ENCODE measurements at regions not wholly inside any gene's neighbourhood (a gene's known extent, or its start where the extent isn't known, plus 50 kb on each side); places are given as distances from the start of the nearest gene placed in this dataset.

DNA sequence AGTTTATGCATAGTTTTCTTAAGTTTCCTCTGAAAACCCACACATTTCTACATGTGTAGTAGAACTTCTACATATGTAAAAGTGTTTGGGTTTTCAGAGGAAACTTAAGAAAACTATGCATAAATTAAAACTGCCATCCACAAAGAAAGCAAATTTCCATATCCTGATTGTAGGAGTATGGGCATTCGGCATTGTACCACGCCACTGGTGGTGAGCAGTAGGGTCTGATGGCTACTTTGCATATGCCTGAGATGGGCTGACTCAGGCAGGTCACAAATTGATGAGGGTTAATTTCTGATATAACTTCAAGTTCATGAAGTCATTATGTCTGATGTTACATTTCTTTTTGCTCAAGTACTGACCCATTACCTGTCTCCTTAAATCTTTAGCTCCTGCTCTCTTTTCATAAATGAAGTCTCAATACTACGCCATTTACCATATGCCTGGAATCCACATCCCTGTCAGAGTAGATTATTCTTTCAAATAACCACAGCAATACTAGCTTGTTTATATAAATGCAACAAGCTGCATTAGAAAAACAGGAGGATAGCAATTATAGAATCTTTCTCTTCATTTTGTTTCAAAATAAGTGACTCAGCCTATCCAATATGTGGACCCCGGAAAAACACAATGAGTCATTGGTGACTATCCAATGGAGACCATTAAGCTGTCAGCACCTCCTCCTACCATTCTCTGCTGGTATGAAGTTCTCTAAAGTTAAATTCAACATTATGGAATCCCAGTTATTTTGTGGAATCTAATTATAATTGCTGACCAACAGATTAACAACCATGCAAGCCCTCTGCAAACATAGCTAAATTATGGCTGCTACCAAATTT is 355.2 kb upstream of the UBE2E3 start:
- H3K4me3 ChIP-seq (ENCODE audit: low read length in 2 of 2): no peak overlapping the region
- H3K27me3 ChIP-seq (ENCODE audit: control insufficient read depth in 2 of 2, insufficient read depth in 2 of 2, low read length in 2 of 2): no peaks in the 10 kb centered on the region
- H3K9ac ChIP-seq (ENCODE audit: low read depth in 1 of 2, low read length in 2 of 2): no peak overlapping the region
- no peak overlapping the region for H3K27ac ChIP-seq (ENCODE audit: low read depth in 2 of 2, low read length in 2 of 2)
- no peaks in the 10 kb centered on the region for H3K4me1 ChIP-seq (ENCODE audit: control insufficient read depth in 2 of 2, insufficient read depth in 2 of 2, low read length in 2 of 2)
- no peaks in the 10 kb centered on the region for H3K9me3 ChIP-seq (ENCODE audit: control insufficient read depth in 2 of 2, low read length in 2 of 2)
- H3K36me3 ChIP-seq (ENCODE audit: control insufficient read depth in 2 of 2, insufficient read depth in 2 of 2, low read length in 2 of 2): no peaks in the 10 kb centered on the region

DNA sequence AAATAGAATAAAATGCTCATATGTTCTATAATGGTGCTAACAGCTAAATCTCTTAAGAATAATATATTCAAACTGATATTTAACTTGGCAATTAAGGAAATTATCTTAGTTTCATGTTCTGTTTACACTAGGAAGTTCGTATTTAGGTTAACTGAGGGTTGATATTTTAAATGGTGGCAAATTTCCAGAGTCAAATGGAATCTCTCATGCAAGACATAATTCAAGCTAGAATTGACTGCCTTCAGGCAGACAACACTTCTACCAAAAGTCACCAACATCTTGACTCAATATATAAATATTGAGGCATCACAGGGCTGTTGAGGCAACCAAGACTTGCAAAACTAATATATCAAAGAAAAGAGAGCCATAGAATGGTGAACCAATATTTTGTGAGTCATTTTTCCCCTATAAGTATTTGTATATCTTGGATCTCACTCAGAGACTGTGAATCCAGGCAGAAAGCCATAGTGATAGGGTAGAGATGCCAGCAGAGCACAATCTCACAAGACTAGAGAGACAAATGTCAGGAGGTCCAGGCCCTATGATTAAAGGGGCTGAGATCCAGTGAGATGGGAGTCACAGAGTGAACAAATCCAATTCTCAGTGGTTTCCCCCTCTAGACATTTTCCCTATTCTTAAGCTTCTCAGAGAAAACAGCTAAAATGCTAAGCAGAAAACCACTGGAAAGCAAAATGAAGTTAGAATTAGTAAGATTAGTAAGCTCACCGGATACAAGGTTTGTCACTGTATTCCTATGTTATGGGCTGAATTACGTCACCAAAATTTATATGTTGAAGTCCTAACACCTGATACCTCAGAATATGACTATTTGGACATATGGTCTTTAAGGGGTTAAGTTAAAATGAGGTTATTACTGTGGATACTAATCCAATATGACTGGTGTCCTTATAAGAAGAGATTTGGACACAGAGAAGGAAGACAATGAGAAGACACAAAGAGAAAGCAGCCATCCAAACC is 358.2 kb upstream of the UBE2E3 start:
- Histone ChIP-seq H3K4me1 (ENCODE audit: control insufficient read depth in 2 of 2, insufficient read depth in 2 of 2, low read length in 2 of 2) (no peaks in the 10 kb centered on the region), H3K4me3 (ENCODE audit: low read length in 2 of 2) (no peak overlapping the region), H3K27me3 (ENCODE audit: control insufficient read depth in 2 of 2, insufficient read depth in 2 of 2, low read length in 2 of 2) (no peaks in the 10 kb centered on the region), H3K9me3 (ENCODE audit: control insufficient read depth in 2 of 2, low read length in 2 of 2) (no peaks in the 10 kb centered on the region), H3K27ac (ENCODE audit: low read depth in 2 of 2, low read length in 2 of 2) (no peak overlapping the region), H3K36me3 (ENCODE audit: control insufficient read depth in 2 of 2, insufficient read depth in 2 of 2, low read length in 2 of 2) (no peaks in the 10 kb centered on the region), H3K9ac (ENCODE audit: low read depth in 1 of 2, low read length in 2 of 2) (no peak overlapping the region)

DNA sequence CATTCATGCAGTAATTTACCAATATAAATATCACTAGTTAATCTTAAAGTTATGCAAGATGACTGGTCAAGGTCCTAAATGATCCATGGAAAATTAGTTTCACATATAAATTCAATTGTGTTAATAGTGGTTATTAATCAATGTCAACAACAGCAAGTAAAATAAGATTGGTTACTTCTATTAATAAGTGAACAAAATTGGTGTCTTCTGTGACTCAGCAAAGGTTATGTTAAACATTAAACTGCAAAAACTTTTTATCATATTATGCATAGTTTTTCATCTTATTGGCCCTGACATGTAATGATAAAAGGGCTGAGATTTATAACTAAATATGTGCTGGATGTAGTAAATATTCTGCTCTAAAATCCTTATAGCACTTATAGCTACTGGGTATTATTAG is 359.0 kb upstream of the UBE2E3 start:
- H3K36me3 ChIP-seq (ENCODE audit: control insufficient read depth in 2 of 2, insufficient read depth in 2 of 2, low read length in 2 of 2): no peaks in the 10 kb centered on the region
- H3K9me3 ChIP-seq (ENCODE audit: control insufficient read depth in 2 of 2, low read length in 2 of 2): no peaks in the 10 kb centered on the region
- no peak overlapping the region for H3K9ac ChIP-seq (ENCODE audit: low read depth in 1 of 2, low read length in 2 of 2)
- H3K27ac ChIP-seq (ENCODE audit: low read depth in 2 of 2, low read length in 2 of 2): no peak overlapping the region
- H3K4me3 ChIP-seq (ENCODE audit: low read length in 2 of 2): no peak overlapping the region
- H3K27me3 ChIP-seq (ENCODE audit: control insufficient read depth in 2 of 2, insufficient read depth in 2 of 2, low read length in 2 of 2): no peaks in the 10 kb centered on the region
- H3K4me1 ChIP-seq (ENCODE audit: control insufficient read depth in 2 of 2, insufficient read depth in 2 of 2, low read length in 2 of 2): no peaks in the 10 kb centered on the region

DNA sequence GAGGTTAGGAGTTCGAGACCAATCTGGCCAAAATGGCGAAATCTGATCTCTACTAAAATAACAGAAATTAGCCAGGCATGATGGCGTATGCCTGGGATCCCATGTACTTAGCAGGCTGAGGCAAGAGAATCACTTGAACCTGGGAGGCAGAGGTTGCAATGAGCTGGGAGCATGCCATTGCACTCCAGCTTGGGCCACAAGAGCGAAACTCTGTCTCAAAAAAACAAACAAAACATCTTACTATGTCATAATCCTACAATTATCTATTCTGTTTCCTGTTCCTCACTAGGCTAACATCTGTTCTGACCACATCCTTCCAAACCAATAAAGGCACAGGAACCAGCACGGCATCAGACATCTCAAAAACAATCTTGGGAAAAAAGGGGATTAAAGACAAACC is 361.8 kb upstream of the UBE2E3 start:
- Histone ChIP-seq H3K9me3 (ENCODE audit: control insufficient read depth in 2 of 2, low read length in 2 of 2) (no peaks in the 10 kb centered on the region), H3K4me1 (ENCODE audit: control insufficient read depth in 2 of 2, insufficient read depth in 2 of 2, low read length in 2 of 2) (no peaks in the 10 kb centered on the region), H3K36me3 (ENCODE audit: control insufficient read depth in 2 of 2, insufficient read depth in 2 of 2, low read length in 2 of 2) (no peaks in the 10 kb centered on the region), H3K27ac (ENCODE audit: low read depth in 2 of 2, low read length in 2 of 2) (no peak overlapping the region), H3K4me3 (ENCODE audit: low read length in 2 of 2) (no peak overlapping the region), H3K9ac (ENCODE audit: low read depth in 1 of 2, low read length in 2 of 2) (no peak overlapping the region), H3K27me3 (ENCODE audit: control insufficient read depth in 2 of 2, insufficient read depth in 2 of 2, low read length in 2 of 2) (no peaks in the 10 kb centered on the region)

DNA sequence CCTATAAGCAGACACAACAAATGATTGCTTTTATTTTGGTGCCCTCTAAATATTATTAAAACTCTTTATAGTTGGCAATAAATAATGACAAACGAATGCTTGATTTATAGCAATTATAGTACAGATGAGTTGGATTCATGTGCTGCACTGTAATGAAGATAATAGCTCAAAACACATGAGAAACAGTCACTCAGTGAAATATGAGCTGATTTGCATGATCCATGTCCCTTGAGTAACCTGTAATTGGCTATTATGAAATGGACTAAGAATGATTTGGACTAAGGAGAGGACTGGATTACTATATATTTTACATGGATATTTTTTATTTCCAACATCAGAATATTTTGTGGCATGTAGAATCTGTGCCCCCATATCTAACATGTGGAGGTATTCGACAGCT is 365.6 kb upstream of the UBE2E3 start:
- Histone ChIP-seq H3K27me3 (ENCODE audit: control insufficient read depth in 2 of 2, insufficient read depth in 2 of 2, low read length in 2 of 2) (no peaks in the 10 kb centered on the region), H3K36me3 (ENCODE audit: control insufficient read depth in 2 of 2, insufficient read depth in 2 of 2, low read length in 2 of 2) (no peaks in the 10 kb centered on the region)

DNA sequence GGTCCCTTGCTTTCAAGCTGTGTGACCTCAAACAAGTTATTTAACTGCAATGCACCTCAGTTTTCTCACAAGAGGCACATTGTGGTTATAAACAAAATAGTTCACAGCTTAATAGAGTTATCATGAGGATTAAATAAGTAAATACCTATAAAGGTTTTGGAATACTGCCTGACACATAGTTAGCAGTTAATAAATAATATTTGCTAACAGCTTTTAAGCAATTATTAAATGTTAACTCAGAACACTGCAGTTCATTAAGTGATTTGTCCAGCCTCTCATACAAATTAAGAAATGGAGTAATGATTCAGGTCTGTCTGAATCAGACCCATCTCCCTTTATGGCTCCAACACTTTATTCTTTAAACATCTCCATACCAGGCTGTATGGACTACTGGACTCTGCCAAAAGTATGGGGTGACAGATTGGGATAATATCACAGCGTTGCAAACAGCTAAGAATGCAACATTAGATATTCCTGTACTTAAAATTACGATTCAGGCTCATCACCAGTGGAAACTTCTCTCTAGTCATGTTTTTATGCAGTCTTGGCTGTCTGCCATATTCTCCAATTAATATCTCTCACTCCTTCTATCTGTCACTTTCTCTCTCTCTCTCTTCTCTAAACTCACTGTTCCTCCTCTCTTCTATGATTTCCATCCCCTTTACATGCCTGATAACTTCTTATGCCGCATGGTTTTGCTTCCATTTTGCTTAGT is 370.6 kb upstream of the UBE2E3 start:
- no peaks in the 10 kb centered on the region for H3K9me3 ChIP-seq (ENCODE audit: control insufficient read depth in 2 of 2, low read length in 2 of 2)
- H3K4me1 ChIP-seq (ENCODE audit: control insufficient read depth in 2 of 2, insufficient read depth in 2 of 2, low read length in 2 of 2): no peaks in the 10 kb centered on the region
- H3K9ac ChIP-seq (ENCODE audit: low read depth in 1 of 2, low read length in 2 of 2): no peak overlapping the region
- H3K4me3 ChIP-seq (ENCODE audit: low read length in 2 of 2): no peak overlapping the region
- no peaks in the 10 kb centered on the region for H3K36me3 ChIP-seq (ENCODE audit: control insufficient read depth in 2 of 2, insufficient read depth in 2 of 2, low read length in 2 of 2)
- no peak overlapping the region for H3K27ac ChIP-seq (ENCODE audit: low read depth in 2 of 2, low read length in 2 of 2)
- H3K27me3 ChIP-seq (ENCODE audit: control insufficient read depth in 2 of 2, insufficient read depth in 2 of 2, low read length in 2 of 2): no peaks in the 10 kb centered on the region

More for the DNA sequence above, 365.6 kb upstream of the UBE2E3 start:
- no peak overlapping the region for H3K4me3 ChIP-seq (ENCODE audit: low read length in 2 of 2)
- no peaks in the 10 kb centered on the region for H3K9me3 ChIP-seq (ENCODE audit: control insufficient read depth in 2 of 2, low read length in 2 of 2)
- no peak overlapping the region for H3K27ac ChIP-seq (ENCODE audit: low read depth in 2 of 2, low read length in 2 of 2)
- H3K9ac ChIP-seq (ENCODE audit: low read depth in 1 of 2, low read length in 2 of 2): no peak overlapping the region
- no peaks in the 10 kb centered on the region for H3K4me1 ChIP-seq (ENCODE audit: control insufficient read depth in 2 of 2, insufficient read depth in 2 of 2, low read length in 2 of 2)

DNA sequence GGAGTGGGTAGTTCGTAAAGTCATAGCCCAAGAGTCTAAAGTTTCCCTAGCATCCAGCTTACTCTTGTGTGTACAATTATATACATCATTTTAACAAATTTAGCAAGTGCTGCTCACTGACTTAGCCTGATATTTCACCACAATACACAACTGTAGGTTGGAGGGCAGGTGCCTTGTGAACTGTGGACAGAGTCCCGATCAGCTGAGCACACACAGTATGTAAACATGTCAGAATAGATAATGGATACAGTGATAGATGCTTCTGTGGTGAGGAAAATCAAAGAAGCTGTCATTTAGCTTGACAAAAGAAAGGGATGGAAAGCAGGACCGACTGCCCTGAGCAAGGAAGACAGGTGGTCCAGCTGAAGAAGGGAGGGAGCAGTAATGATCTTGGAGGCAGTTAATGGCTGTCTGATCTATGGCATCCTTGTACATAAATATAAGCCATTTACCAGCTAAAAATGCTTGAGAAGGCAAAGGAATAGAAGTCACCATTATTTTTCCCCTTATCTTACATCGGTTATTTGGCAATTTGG is 372.8 kb upstream of the UBE2E3 start:
- Histone ChIP-seq H3K4me1 (ENCODE audit: control insufficient read depth in 2 of 2, insufficient read depth in 2 of 2, low read length in 2 of 2) (no peaks in the 10 kb centered on the region), H3K27me3 (ENCODE audit: control insufficient read depth in 2 of 2, insufficient read depth in 2 of 2, low read length in 2 of 2) (no peaks in the 10 kb centered on the region), H3K4me3 (ENCODE audit: low read length in 2 of 2) (no peak overlapping the region), H3K9ac (ENCODE audit: low read depth in 1 of 2, low read length in 2 of 2) (no peak overlapping the region), H3K27ac (ENCODE audit: low read depth in 2 of 2, low read length in 2 of 2) (no peak overlapping the region), H3K9me3 (ENCODE audit: control insufficient read depth in 2 of 2, low read length in 2 of 2) (no peaks in the 10 kb centered on the region), H3K36me3 (ENCODE audit: control insufficient read depth in 2 of 2, insufficient read depth in 2 of 2, low read length in 2 of 2) (no peaks in the 10 kb centered on the region)

DNA sequence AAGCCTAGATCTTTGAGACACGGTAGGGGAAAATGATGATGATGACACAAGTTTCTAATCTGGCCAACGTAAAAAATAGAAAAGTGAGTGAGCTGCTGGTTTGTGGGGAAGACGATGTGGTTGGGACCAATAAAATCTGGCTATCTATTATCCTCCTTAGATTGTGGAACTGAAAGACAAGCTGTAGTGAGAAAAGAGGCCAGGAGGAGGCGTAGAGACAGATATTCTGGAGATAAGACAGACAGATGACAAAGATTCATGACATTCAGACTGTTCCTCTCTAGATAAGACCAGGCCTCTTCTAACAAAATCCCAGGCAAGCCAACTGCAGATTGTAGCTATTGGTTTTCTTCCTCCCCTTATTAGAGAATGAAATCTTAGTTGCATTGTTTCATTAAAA is 376.3 kb upstream of the UBE2E3 start:
- Histone ChIP-seq H3K9ac (ENCODE audit: low read depth in 1 of 2, low read length in 2 of 2) (no peak overlapping the region), H3K36me3 (ENCODE audit: control insufficient read depth in 2 of 2, insufficient read depth in 2 of 2, low read length in 2 of 2) (no peaks in the 10 kb centered on the region), H3K9me3 (ENCODE audit: control insufficient read depth in 2 of 2, low read length in 2 of 2) (no peaks in the 10 kb centered on the region), H3K27me3 (ENCODE audit: control insufficient read depth in 2 of 2, insufficient read depth in 2 of 2, low read length in 2 of 2) (no peaks in the 10 kb centered on the region), H3K4me1 (ENCODE audit: control insufficient read depth in 2 of 2, insufficient read depth in 2 of 2, low read length in 2 of 2) (no peaks in the 10 kb centered on the region), H3K27ac (ENCODE audit: low read depth in 2 of 2, low read length in 2 of 2) (no peak overlapping the region), H3K4me3 (ENCODE audit: low read length in 2 of 2) (no peak overlapping the region)

DNA sequence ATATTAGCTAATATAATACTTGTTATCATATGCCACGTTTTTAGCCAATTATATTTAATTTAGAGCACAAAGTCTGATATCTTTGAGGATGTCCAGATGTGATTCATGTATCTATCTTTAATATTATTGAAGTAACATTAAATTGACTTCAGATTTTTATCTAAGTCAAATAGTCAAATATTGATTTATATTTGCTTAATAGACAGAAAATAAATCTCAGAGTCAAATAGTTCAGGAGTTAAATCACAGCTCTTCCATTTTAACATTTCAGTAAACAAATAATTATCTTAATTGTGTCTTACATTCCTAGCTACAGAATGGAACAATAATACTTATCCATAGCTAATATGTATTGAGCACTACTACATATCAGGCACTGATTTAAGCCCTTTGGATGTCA is 379.4 kb upstream of the UBE2E3 start:
- H3K9ac ChIP-seq (ENCODE audit: low read depth in 1 of 2, low read length in 2 of 2): no peak overlapping the region
- no peak overlapping the region for H3K27ac ChIP-seq (ENCODE audit: low read depth in 2 of 2, low read length in 2 of 2)
- H3K4me3 ChIP-seq (ENCODE audit: low read length in 2 of 2): no peak overlapping the region
- no peaks in the 10 kb centered on the region for H3K36me3 ChIP-seq (ENCODE audit: control insufficient read depth in 2 of 2, insufficient read depth in 2 of 2, low read length in 2 of 2)
- no peaks in the 10 kb centered on the region for H3K9me3 ChIP-seq (ENCODE audit: control insufficient read depth in 2 of 2, low read length in 2 of 2)
- no peaks in the 10 kb centered on the region for H3K4me1 ChIP-seq (ENCODE audit: control insufficient read depth in 2 of 2, insufficient read depth in 2 of 2, low read length in 2 of 2)
- no peaks in the 10 kb centered on the region for H3K27me3 ChIP-seq (ENCODE audit: control insufficient read depth in 2 of 2, insufficient read depth in 2 of 2, low read length in 2 of 2)

Measured in mucosa of rectum (tissue), 2 donors.